Gastroesophageal sphincter (tissue), 3 donors: ENCODE measurements at regions not wholly inside any gene's neighbourhood (a gene's known extent, or its start where the extent isn't known, plus 50 kb on each side); places are given as distances from the start of the nearest gene placed in this dataset.

Experiments used
- EP300 ChIP-seq: sonication (generic); formaldehyde crosslinking; IDR thresholded peaks from one replicate; pipeline ENCODE4 v1.6.1; 2017; ENCODE audit warnings: antibody characterized with exemption, mild to moderate bottlenecking
- POLR2A ChIP-seq, 2 donors: fragments of 450-650 bp; IDR thresholded peaks; one replicate each; pipeline ENCODE4 v1.6.1; 2017; ENCODE audit warnings: antibody characterized with exemption in 2 of 2, mild to moderate bottlenecking in 2 of 2, moderate library complexity in 1 of 2
- POLR2AphosphoS5 ChIP-seq: sonication (generic); formaldehyde crosslinking; IDR thresholded peaks from one replicate; pipeline ENCODE4 v1.6.1; 2017; ENCODE audit warnings: antibody characterized with exemption
- TF ChIP-seq, protein P1 (sequence below), 4 experiments: fragments of 200-600 bp in 2 of 4; fragments of 450-650 bp in 2 of 4; sonication (generic) in 1 of 4; IDR thresholded peaks; one replicate each; pipeline ENCODE4 v1.5.1; 2017 to 2019; ENCODE audit warnings: antibody characterized with exemption in 4 of 4, mild to moderate bottlenecking in 2 of 4, moderate library complexity in 2 of 4

DNA sequence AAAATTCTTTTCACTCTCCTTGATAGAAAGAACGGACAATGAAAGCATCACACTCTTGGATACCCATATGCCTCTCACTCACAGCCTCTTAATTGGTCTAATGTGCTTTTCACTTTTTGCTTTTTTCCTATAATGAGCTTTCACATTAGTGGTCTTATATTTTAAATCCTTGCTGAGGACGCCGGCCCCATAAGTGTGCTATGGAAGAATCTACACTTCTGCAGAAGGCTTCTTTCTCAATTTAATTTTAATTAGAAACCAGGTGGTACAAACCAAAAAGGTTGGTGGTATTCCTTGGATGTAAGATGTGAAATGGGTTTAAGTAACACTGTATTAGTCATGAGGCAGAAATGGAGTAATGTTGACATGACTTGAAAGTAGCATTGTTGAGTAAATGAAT lies 190.6 kb upstream of the NFIA start:
- TF ChIP-seq, protein P1, sequence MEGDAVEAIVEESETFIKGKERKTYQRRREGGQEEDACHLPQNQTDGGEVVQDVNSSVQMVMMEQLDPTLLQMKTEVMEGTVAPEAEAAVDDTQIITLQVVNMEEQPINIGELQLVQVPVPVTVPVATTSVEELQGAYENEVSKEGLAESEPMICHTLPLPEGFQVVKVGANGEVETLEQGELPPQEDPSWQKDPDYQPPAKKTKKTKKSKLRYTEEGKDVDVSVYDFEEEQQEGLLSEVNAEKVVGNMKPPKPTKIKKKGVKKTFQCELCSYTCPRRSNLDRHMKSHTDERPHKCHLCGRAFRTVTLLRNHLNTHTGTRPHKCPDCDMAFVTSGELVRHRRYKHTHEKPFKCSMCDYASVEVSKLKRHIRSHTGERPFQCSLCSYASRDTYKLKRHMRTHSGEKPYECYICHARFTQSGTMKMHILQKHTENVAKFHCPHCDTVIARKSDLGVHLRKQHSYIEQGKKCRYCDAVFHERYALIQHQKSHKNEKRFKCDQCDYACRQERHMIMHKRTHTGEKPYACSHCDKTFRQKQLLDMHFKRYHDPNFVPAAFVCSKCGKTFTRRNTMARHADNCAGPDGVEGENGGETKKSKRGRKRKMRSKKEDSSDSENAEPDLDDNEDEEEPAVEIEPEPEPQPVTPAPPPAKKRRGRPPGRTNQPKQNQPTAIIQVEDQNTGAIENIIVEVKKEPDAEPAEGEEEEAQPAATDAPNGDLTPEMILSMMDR (IDR thresholded peaks at IDR 0.05), result no peak
- TF ChIP-seq POLR2A (IDR thresholded peaks at IDR 0.05) (no peak), POLR2AphosphoS5 (no peak), EP300 (no peak)
